SK-N-SH treated with all-trans-retinoic acid at 6 μM for 48 hours (cell line): ENCODE measurements at regions not wholly inside any gene's neighbourhood (a gene's known extent, or its start where the extent isn't known, plus 50 kb on each side); places are given as distances from the start of the nearest gene placed in this dataset.

Experiments used
- ATAC-seq: fragments of 200-7000 bp; cut with Tn5 transposase; 3 replicates; pipeline ENCODE4 v1.9.1; 2020; ENCODE audit warnings: mild to moderate bottlenecking, moderate library complexity
- ARNTL ChIP-seq: fragments of 450-650 bp; formaldehyde crosslinking; IDR thresholded peaks from 2 replicates; pipeline ENCODE4 v1.5.0; 2020; ENCODE audit warnings: low read depth, mild to moderate bottlenecking, moderate library complexity, borderline replicate concordance
- BACH2 ChIP-seq: fragments of 250-450 bp; sonication (Bioruptor Pico); IDR thresholded peaks from 2 replicates; pipeline ENCODE4 v1.9.0; 2021; ENCODE audit warnings: mild to moderate bottlenecking, borderline replicate concordance
- CREB5 ChIP-seq: fragments of 250-450 bp; sonication (Bioruptor Pico); IDR thresholded peaks from 2 replicates; pipeline ENCODE4 v1.5.1; 2020; ENCODE audit warnings: low read depth, mild to moderate bottlenecking, moderate library complexity
- CSDC2 ChIP-seq: fragments of 250-450 bp; sonication (Bioruptor Pico); IDR thresholded peaks from 2 replicates; pipeline ENCODE4 v1.5.0; 2020; ENCODE audit warnings: mild to moderate bottlenecking, moderate library complexity
- CSRNP3 ChIP-seq: fragments of 250-450 bp; sonication (Bioruptor Pico); IDR thresholded peaks from 2 replicates; pipeline ENCODE4 v1.5.1; 2021; ENCODE audit warnings: mild to moderate bottlenecking, moderate library complexity
- ESRRG ChIP-seq: fragments of 250-450 bp; sonication (Bioruptor Pico); IDR thresholded peaks from 2 replicates; pipeline ENCODE4 v1.6.1; 2021; ENCODE audit warnings: mild to moderate bottlenecking
- GLIS3 ChIP-seq: fragments of 250-450 bp; sonication (Bioruptor Pico); IDR thresholded peaks from 2 replicates; pipeline ENCODE4 v1.5.0; 2020; ENCODE audit warnings: mild to moderate bottlenecking, moderate library complexity
- ISL1 ChIP-seq: fragments of 250-450 bp; sonication (Bioruptor Pico); IDR thresholded peaks from 2 replicates; pipeline ENCODE4 v2.1.2; 2022; ENCODE audit warnings: mild to moderate bottlenecking, moderate library complexity
- OSR1 ChIP-seq: fragments of 250-450 bp; sonication (Bioruptor Pico); IDR thresholded peaks from 2 replicates; pipeline ENCODE4 v1.8.0; 2022; ENCODE audit warnings: moderate library complexity, mild to moderate bottlenecking, inconsistent platforms
- PATZ1 ChIP-seq: fragments of 250-450 bp; sonication (Bioruptor Pico); IDR thresholded peaks from 2 replicates; pipeline ENCODE4 v1.8.0; 2020; ENCODE audit warnings: mild to moderate bottlenecking, moderate library complexity, borderline replicate concordance
- POU6F1 ChIP-seq: fragments of 250-450 bp; sonication (Bioruptor Pico); IDR thresholded peaks from 2 replicates; pipeline ENCODE4 v1.8.0; 2021; ENCODE audit warnings: low read depth, mild to moderate bottlenecking, moderate library complexity, borderline replicate concordance
- PPARA ChIP-seq: fragments of 250-450 bp; sonication (Bioruptor Pico); IDR thresholded peaks from 2 replicates; pipeline ENCODE4 v1.5.0; 2020; ENCODE audit warnings: mild to moderate bottlenecking, borderline replicate concordance
- RARB ChIP-seq: fragments of 250-450 bp; sonication (Bioruptor Pico); IDR thresholded peaks from 2 replicates; pipeline ENCODE4 v1.8.0; 2021; ENCODE audit warnings: mild to moderate bottlenecking, moderate library complexity
- SNAI2 ChIP-seq: fragments of 250-450 bp; sonication (Bioruptor Pico); IDR thresholded peaks from 2 replicates; pipeline ENCODE4 v1.5.0; 2020; ENCODE audit warnings: mild to moderate bottlenecking, moderate library complexity
- TCF4 ChIP-seq: fragments of 250-450 bp; sonication (Bioruptor Pico); IDR thresholded peaks from 2 replicates; pipeline ENCODE4 v1.8.0; 2021; ENCODE audit warnings: mild to moderate bottlenecking, moderate library complexity, borderline replicate concordance
- TOX ChIP-seq: fragments of 250-450 bp; sonication (Bioruptor Pico); IDR thresholded peaks from 2 replicates; pipeline ENCODE4 v1.8.0; 2021; ENCODE audit warnings: mild to moderate bottlenecking, moderate library complexity, borderline replicate concordance
- TSHZ2 ChIP-seq: fragments of 250-450 bp; sonication (Bioruptor Pico); IDR thresholded peaks from 2 replicates; pipeline ENCODE4 v1.5.0; 2020; ENCODE audit warnings: mild to moderate bottlenecking, moderate library complexity
- ZC3H10 ChIP-seq: fragments of 250-450 bp; sonication (Bioruptor Pico); IDR thresholded peaks from 2 replicates; pipeline ENCODE4 v1.5.1; 2021; ENCODE audit warnings: mild to moderate bottlenecking, moderate library complexity
- ZFP3 ChIP-seq: fragments of 250-450 bp; sonication (Bioruptor Pico); IDR thresholded peaks from 2 replicates; pipeline ENCODE4 v1.5.0; 2020; ENCODE audit warnings: mild to moderate bottlenecking, moderate library complexity
- ZFP30 ChIP-seq: fragments of 450-650 bp; formaldehyde crosslinking; IDR thresholded peaks from 2 replicates; pipeline ENCODE4 v1.5.0; 2022; ENCODE audit warnings: mild to moderate bottlenecking, moderate library complexity
- ZNF565 ChIP-seq: fragments of 450-650 bp; formaldehyde crosslinking; conservative IDR thresholded peaks from 2 replicates; pipeline ENCODE4 v1.5.0; 2020; ENCODE audit warnings: low read depth, mild to moderate bottlenecking, moderate library complexity
- ZNF70 ChIP-seq: fragments of 450-650 bp; formaldehyde crosslinking; IDR thresholded peaks from 2 replicates; pipeline ENCODE4 v1.5.0; 2020; ENCODE audit warnings: mild to moderate bottlenecking, moderate library complexity
- ZNF8 ChIP-seq: fragments of 450-650 bp; formaldehyde crosslinking; IDR thresholded peaks from 2 replicates; pipeline ENCODE4 v1.5.0; 2020; ENCODE audit warnings: mild to moderate bottlenecking, moderate library complexity

GRCh38 chr18:38307914-38308313 lies 742.3 kb upstream of the CELF4 start (continued):
- TF ChIP-seq SNAI2 (CRISPR knock-in tag), result no peak
- no peak for TF ChIP-seq CSDC2 (CRISPR knock-in tag)
- TF ChIP-seq BACH2 (CRISPR knock-in tag), result no peak
- TF ChIP-seq ZNF70, result no peak

GRCh38 chr18:38305961-38306360 lies 740.4 kb upstream of the CELF4 start:
- TF ChIP-seq RARB (no peak), ZNF565 (no peak), ZFP3 (no peak), CSDC2 (CRISPR knock-in tag) (no peak), ZNF70 (no peak), CREB5 (CRISPR knock-in tag) (no peak), GLIS3 (no peak), PPARA (CRISPR knock-in tag) (no peak), OSR1 (CRISPR knock-in tag) (no peak), TOX (no peak), POU6F1 (no peak), TSHZ2 (no peak), ESRRG (CRISPR knock-in tag) (no peak), ZNF8 (CRISPR knock-in tag) (no peak), ARNTL (no peak), TCF4 (CRISPR knock-in tag) (no peak), SNAI2 (CRISPR knock-in tag) (no peak), ZFP30 (CRISPR knock-in tag) (no peak), ISL1 (CRISPR knock-in tag) (no peak)
- ATAC-seq, result no peak

- TF ChIP-seq CREB5 (CRISPR knock-in tag) (peak; percentile 96), ZNF8 (CRISPR knock-in tag) (no peak), ISL1 (CRISPR knock-in tag) (peak; percentile 96)
- ATAC-seq, result no peak
Observed at GRCh38 chr18:38301621-38302020, 736.0 kb upstream of the CELF4 start.

GRCh38 chr18:38297910-38298309 lies 732.3 kb upstream of the CELF4 start:
- ATAC-seq, result no peak
- TF ChIP-seq CSRNP3 (CRISPR knock-in tag) (no peak), TSHZ2 (0 out of 2 replicates have a peak, but pooled peaks have one; percentile 22), PATZ1 (CRISPR knock-in tag) (no peak), CSDC2 (CRISPR knock-in tag) (no peak), ARNTL (no peak), ZNF8 (CRISPR knock-in tag) (no peak), ZC3H10 (CRISPR knock-in tag) (no peak), ESRRG (CRISPR knock-in tag) (no peak), GLIS3 (no peak), CREB5 (CRISPR knock-in tag) (no peak), RARB (no peak)
